GM11168 (cell line): ENCODE measurements at regions not wholly inside any gene's neighbourhood (a gene's known extent, or its start where the extent isn't known, plus 50 kb on each side); places are given as distances from the start of the nearest gene placed in this dataset.
"Not testable (repeated sequence)": the region's sequence is repeated elsewhere in the genome, so short reads cannot be mapped to it uniquely, and the experiment has no call there.

ENCODE experiments used
- in situ Hi-C: fragments of 300-500 bp; cut with MboI; formaldehyde crosslinking; loops from one replicate; pipeline ENCODE4 v1.12.0; 2022; ENCODE audit warnings: low sequenced_read_pairs; ENCODE audit not compliant: unreplicated experiment

GRCh38 chr3:71927505-71928066 is 142.6 kb upstream of the PROK2 start:
- in situ Hi-C loops = no loop called here

- in situ Hi-C loops = no loop called here
Observed at GRCh38 chr3:71926616-71927015, 141.7 kb upstream of the PROK2 start.

- in situ Hi-C loops = no loop called here
Observed at GRCh38 chr3:71926262-71926600, 141.3 kb upstream of the PROK2 start.

GRCh38 chr3:71925511-71926261 is 140.7 kb upstream of the PROK2 start:
- in situ Hi-C loops = not testable (repeated sequence)

GRCh38 chr3:71924721-71925120 is 139.8 kb upstream of the PROK2 start:
- in situ Hi-C loops = no loop called here

GRCh38 chr3:71921036-71921435 is 136.1 kb upstream of the PROK2 start:
- in situ Hi-C loops = no loop called here

GRCh38 chr3:71919572-71919971 is 134.6 kb upstream of the PROK2 start:
- in situ Hi-C loops = no loop called here

- in situ Hi-C loops = no loop called here
Observed at GRCh38 chr3:71917545-71917944, 132.6 kb upstream of the PROK2 start.

- in situ Hi-C loops = no loop called here
Observed at GRCh38 chr3:71916747-71917369, 131.9 kb upstream of the PROK2 start.

GRCh38 chr3:71912839-71913495 is 128.0 kb upstream of the PROK2 start:
- in situ Hi-C loops = no loop called here

GRCh38 chr3:71910108-71910507 is 125.2 kb upstream of the PROK2 start:
- in situ Hi-C loops = no loop called here

GRCh38 chr3:71907996-71908395 is 123.0 kb upstream of the PROK2 start:
- in situ Hi-C loops = no loop called here

- in situ Hi-C loops = no loop called here
Observed at GRCh38 chr3:71906976-71907375, 122.0 kb upstream of the PROK2 start.

GRCh38 chr3:71905426-71905825 is 120.5 kb upstream of the PROK2 start:
- in situ Hi-C loops = no loop called here

GRCh38 chr3:71903936-71904335 is 119.0 kb upstream of the PROK2 start:
- in situ Hi-C loops = no loop called here

GRCh38 chr3:71903112-71903495 is 118.2 kb upstream of the PROK2 start:
- in situ Hi-C loops = no loop called here

- in situ Hi-C loops = no loop called here
Observed at GRCh38 chr3:71902258-71903111, 117.5 kb upstream of the PROK2 start.

GRCh38 chr3:71901645-71902044 is 116.7 kb upstream of the PROK2 start:
- in situ Hi-C loops = no loop called here

GRCh38 chr3:71900057-71900456 is 115.1 kb upstream of the PROK2 start:
- in situ Hi-C loops = no loop called here

- in situ Hi-C loops = no loop called here
Observed at GRCh38 chr3:71896751-71897150, 111.8 kb upstream of the PROK2 start.
